ENCODE measurements at regions not wholly inside any gene's neighbourhood (a gene's known extent, or its start where the extent isn't known, plus 50 kb on each side); places are given as distances from the start of the nearest gene placed in this dataset.

- DNase-seq (ENCODE audit: extremely low read depth in 1 of 4, low spot score in 3 of 4) (no peak), ATAC-seq (no peak), FAIRE-seq (no peak)
- TF ChIP-seq HNRNPH1 (optimal IDR thresholded peaks at IDR 0.05; ENCODE audit: low read depth, low read length) (no peak), CEBPB (tag; IDR thresholded peaks at IDR 0.05) (0 out of 2 replicates have a peak, but pooled peaks have one; percentile 19)
- Histone ChIP-seq H3K9ac (ENCODE audit: insufficient read depth in 1 of 2, low read depth in 2 of 2, low read length in 2 of 2) (no peak overlapping the region), H3K36me3 (ENCODE audit: control insufficient read depth, insufficient read depth, low read length) (no peaks in the 10 kb centered on the region), H2AFZ (ENCODE audit: low read depth, low read length) (no peak overlapping the region), H3K4me2 (ENCODE audit: insufficient read depth, low read length) (no peak overlapping the region), H4K20me1 (replicated peaks; ENCODE audit: control insufficient read depth, insufficient read depth, low read length) (no peaks in the 10 kb centered on the region), H3K9me1 (ENCODE audit: control insufficient read depth, insufficient read depth, low read length) (no peaks in the 10 kb centered on the region), H3K4me3 (no peak overlapping the region), H3K9me3 (replicated peaks; ENCODE audit: control insufficient read depth, insufficient read depth, low read depth, low read length) (no peaks in the 10 kb centered on the region), H3K27me3 (ENCODE audit: control insufficient read depth in 2 of 2, insufficient read depth in 2 of 2, low read length in 2 of 2) (no peaks in the 10 kb centered on the region), H3K27ac (ENCODE audit: extremely low read depth, low read depth, low read length) (no peak overlapping the region), H3K79me2 (ENCODE audit: control insufficient read depth, insufficient read depth, low read length) (no peaks in the 10 kb centered on the region), H3K4me1 (replicated peaks in 1 of 2; ENCODE audit: control insufficient read depth in 2 of 2, insufficient read depth in 2 of 2, low read length in 2 of 2) (no peaks in the 10 kb centered on the region)
- ChIA-PET CTCF (ENCODE audit: low intra/inter-chr PET ratio) (no interaction called here), POLR2A (no interaction called here)
- intact Hi-C loops (cut with micrococcal nuclease): no loop called here
- WGBS (ENCODE audit: insufficient coverage, low coverage, missing lambda C conversion rate): 0% methylated on average over 5 of the region's 5 CpGs
- BruUV-seq (replicated peaks): no TSS peak
- in situ Hi-C loops (cut with MboI): no loop called here
Measured at GRCh38 chrX:82649645-82650044, 858.4 kb upstream of the POU3F4 start.

- ATAC-seq (no peak), DNase-seq (ENCODE audit: extremely low read depth in 1 of 4, low spot score in 3 of 4) (no peak), FAIRE-seq (no peak)
- TF ChIP-seq MBD2 (IDR thresholded peaks at IDR 0.05; ENCODE audit: borderline replicate concordance, low read depth): no peak
- no peak for TF ChIP-seq HNRNPK (IDR thresholded peaks at IDR 0.05; ENCODE audit: low read depth, low read length, poor library complexity, severe bottlenecking)
- TF ChIP-seq HCFC1 (IDR thresholded peaks at IDR 0.05; ENCODE audit: low read depth, low read length): no peak
- TF ChIP-seq ZC3H11A (IDR thresholded peaks at IDR 0.05; ENCODE audit: low read depth, low read length): no peak
- no peak for TF ChIP-seq CCNT2 (IDR thresholded peaks at IDR 0.05; ENCODE audit: borderline replicate concordance, extremely low read depth, insufficient read length, low read depth, low read length)
- TF ChIP-seq ZNF212 (CRISPR knock-in tag; IDR thresholded peaks at IDR 0.05): no peak
- TF ChIP-seq CC2D1A (IDR thresholded peaks at IDR 0.05): no peak
- no peak for TF ChIP-seq ZNF586 (CRISPR knock-in tag; conservative IDR thresholded peaks at IDR 0.05)
- no peak for TF ChIP-seq HIVEP1 (CRISPR knock-in tag; IDR thresholded peaks at IDR 0.05)
- no peaks in the 10 kb centered on the region for H3K36me3 ChIP-seq (ENCODE audit: control insufficient read depth, insufficient read depth, low read length)
- no peak overlapping the region for H3K27ac ChIP-seq (ENCODE audit: extremely low read depth, low read depth, low read length)
- no peaks in the 10 kb centered on the region for H3K9me1 ChIP-seq (ENCODE audit: control insufficient read depth, insufficient read depth, low read length)
- BruUV-seq (replicated peaks): no TSS peak
- no peaks in the 10 kb centered on the region for H3K4me1 ChIP-seq (replicated peaks in 1 of 2; ENCODE audit: control insufficient read depth in 2 of 2, insufficient read depth in 2 of 2, low read length in 2 of 2)
- no peak overlapping the region for H3K4me3 ChIP-seq
- no peaks in the 10 kb centered on the region for H4K20me1 ChIP-seq (replicated peaks; ENCODE audit: control insufficient read depth, insufficient read depth, low read length)
- ChIA-PET POLR2A (no interaction called here), CTCF (ENCODE audit: low intra/inter-chr PET ratio) (no interaction called here)
- no peaks in the 10 kb centered on the region for H3K79me2 ChIP-seq (ENCODE audit: control insufficient read depth, insufficient read depth, low read length)
- H3K27me3 ChIP-seq (ENCODE audit: control insufficient read depth in 2 of 2, insufficient read depth in 2 of 2, low read length in 2 of 2): no peaks in the 10 kb centered on the region
- in situ Hi-C loops (cut with MboI) (no loop called here), intact Hi-C loops (cut with micrococcal nuclease) (no loop called here)
- no peak overlapping the region for H3K4me2 ChIP-seq (ENCODE audit: insufficient read depth, low read length)
- WGBS (ENCODE audit: insufficient coverage, low coverage, missing lambda C conversion rate): 0% methylated on average over 3 of the region's 3 CpGs
- H2AFZ ChIP-seq (ENCODE audit: low read depth, low read length): no peak overlapping the region
- no peaks in the 10 kb centered on the region for H3K9me3 ChIP-seq (replicated peaks; ENCODE audit: control insufficient read depth, insufficient read depth, low read depth, low read length)
- no peak overlapping the region for H3K9ac ChIP-seq (ENCODE audit: insufficient read depth in 1 of 2, low read depth in 2 of 2, low read length in 2 of 2)
Measured at GRCh38 chrX:82658492-82658891, 849.6 kb upstream of the POU3F4 start.

Data from K562 (cell line).